Fibroblast of skin of abdomen (primary cell): ENCODE measurements at regions not wholly inside any gene's neighbourhood (a gene's known extent, or its start where the extent isn't known, plus 50 kb on each side); places are given as distances from the start of the nearest gene placed in this dataset.

Source experiments
- DNase-seq: peaks from one replicate; pipeline ENCODE4 v3.0.0-alpha.2; 2013

DNA sequence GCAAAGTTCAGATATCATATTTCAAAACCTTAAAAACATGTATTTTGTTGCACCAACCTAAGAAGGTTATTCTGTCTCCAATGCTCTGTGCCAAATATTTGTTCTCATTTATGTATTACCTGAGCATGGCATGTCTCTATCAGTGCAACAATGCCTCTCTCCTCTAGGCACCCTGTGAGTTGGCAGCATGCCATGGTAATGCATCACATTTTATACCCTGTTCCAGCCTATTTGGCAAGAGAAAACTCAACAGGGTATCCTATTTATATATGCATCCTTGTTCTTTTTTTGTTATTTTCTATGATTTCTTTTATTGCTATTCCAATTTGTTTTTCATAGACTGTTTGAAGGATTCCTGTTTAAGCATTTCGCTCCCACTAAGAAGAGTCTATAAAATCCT lies 126.3 kb upstream of the NRXN1 start:
- no peak for DNase-seq

DNA sequence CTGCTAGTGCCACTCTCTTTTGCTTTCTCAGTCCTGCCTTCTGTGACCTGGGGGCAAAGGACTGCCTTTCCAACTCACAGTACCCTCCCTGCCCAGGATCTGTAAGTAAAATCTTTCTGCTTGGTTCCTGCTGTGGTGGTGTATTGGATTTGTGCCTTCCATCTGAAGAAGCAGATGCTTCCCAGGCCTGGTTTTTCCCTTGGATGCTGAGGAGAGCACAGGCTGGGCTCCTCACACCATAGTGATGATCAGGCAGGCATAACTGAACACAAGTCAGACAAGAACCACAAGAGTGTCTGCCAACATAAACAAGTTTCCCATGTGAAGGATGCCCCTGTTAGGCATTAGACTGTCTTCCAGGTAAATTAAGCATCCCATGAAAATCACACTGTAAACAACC lies 121.3 kb upstream of the NRXN1 start:
- DNase-seq = peak; percentile 9

- DNase-seq = no peak
These were observed 119.7 kb upstream of the NRXN1 start for GRCh38 chr2:51151490-51152140.

- no peak for DNase-seq
These were observed 117.8 kb upstream of the NRXN1 start for GRCh38 chr2:51149725-51150124.

DNA sequence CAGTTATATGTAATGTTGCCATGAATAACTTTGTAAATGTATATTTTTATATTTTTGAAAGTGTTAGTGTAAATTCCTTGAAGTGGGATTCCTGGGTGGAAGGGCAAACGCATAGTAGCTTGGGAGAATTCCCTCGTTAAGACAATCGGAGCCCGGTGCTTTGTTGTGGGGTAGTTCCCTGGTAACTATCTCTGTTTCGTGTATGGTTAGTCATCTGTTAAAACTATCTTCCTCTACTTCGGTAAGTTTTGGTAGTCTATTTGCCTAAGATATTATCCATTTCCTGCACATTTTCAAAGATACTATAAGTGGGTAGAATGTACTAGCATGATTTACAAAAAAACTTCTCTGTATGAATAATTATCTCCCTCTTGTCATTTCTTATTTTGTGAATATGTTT lies 113.8 kb upstream of the NRXN1 start:
- no peak for DNase-seq

DNA sequence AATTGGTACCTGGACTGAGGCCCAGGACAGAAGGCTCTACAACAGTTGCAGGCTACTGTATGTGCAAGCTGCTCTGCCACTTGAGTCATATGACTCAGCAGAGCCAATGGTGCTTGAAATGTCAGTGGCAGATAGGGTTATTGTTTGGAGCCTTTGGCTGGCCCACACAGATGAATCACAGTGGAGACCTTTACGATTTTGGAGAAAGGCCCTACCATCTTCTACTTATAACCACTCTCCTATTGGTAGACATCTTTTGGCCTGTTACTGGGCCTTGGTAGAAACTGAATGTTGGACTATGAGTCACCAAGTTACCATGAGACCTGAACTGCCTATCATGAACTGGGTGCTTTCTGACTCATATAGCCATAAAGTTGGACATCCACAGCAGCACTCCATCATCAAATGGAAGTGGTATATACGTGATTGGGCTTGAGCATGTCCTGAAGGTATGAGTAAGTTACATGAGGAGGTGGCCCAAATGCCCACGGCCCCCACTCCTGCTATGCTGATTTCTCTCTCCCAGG lies 88.9 kb upstream of the NRXN1 start:
- DNase-seq = no peak

GRCh38 chr2:51111532-51111931 lies 79.6 kb upstream of the NRXN1 start:
- no peak for DNase-seq

DNA sequence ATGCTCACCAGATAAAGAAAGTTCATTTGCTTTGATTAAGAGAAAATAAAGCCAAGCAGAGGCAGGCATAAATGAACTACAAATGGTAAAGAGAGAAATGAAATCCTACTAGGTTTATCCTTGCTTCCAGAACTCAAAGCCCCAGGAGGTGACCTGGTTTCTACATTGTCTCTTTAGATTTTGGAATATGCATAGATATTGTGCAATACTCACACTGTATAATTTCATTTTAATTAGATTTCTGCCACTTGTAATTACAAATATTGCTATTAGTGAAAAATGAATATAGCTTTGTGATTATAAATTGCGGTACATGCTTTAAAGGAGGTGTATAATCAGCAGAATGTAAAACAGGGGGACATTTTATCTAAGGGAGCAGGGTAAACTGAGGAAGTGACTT lies 76.9 kb upstream of the NRXN1 start:
- DNase-seq = no peak

- DNase-seq = no peak
These were observed 75.9 kb upstream of the NRXN1 start for GRCh38 chr2:51107841-51108240.

- no peak for DNase-seq
These were observed 73.9 kb upstream of the NRXN1 start for GRCh38 chr2:51105811-51106210.

DNA sequence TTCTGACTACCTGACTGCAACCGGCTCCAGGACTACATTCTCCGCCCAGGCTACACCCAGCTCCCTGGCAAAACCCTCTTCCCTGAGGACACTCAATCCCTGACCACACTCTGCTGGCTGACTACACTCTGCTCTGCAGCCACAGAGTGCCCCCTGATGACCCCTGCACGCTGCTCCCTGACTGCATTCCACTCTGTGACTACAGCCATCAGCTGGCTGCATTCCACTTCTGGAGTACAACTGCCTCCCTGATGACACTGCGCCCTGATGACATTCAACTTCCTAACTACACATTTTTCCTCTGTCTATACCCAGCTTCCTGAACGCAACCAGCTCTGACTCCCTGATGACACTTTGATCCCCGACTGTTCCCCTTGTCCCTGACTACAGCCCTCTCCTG lies 71.3 kb upstream of the NRXN1 start:
- peak; percentile 36 for DNase-seq

DNA sequence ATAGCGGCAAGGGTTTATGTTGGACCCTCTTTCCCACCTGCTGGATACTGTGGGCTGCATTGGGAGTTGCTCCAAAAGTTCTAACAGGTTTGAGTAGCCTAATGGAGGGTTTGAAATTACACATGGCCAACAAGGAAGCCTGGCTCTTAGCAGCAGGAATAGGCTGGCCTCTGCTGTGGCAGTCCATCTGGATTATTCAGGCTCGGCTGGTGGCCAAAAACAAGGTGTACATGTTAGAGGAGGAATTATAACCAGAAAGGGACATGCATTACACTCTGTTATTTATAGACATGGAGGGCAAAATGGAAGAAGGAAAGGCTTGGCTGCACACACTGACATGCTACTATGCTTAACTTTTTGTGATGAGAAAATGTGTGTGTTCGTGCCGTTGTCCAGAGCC lies 61.1 kb upstream of the NRXN1 start:
- DNase-seq = no peak

GRCh38 chr2:51085420-51086068 lies 53.6 kb upstream of the NRXN1 start:
- no peak for DNase-seq

DNA sequence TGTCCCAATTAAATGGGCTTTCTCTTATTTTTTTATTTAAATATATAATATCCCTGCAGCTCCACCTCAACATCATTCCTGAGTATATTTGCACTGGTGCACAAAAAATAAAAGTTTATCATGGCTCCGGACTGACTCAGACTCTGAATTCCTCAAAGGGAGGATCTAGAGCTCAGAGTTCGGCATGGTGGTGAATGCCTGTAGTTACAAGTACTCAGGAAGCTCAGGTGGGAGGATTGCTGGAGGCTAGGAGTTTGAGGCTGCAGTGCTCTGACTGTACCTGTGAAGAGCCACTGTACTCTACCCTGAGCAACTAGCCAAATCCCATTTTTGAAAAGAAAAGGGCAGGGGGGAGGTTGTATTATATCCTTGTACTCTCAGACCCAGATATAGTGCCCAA lies 52.8 kb upstream of the NRXN1 start:
- DNase-seq = no peak
